Lung microvascular endothelial cell (primary cell): ENCODE measurements at regions not wholly inside any gene's neighbourhood (a gene's known extent, or its start where the extent isn't known, plus 50 kb on each side); places are given as distances from the start of the nearest gene placed in this dataset.
"Not testable (repeated sequence)": the region's sequence is repeated elsewhere in the genome, so short reads cannot be mapped to it uniquely, and the experiment has no call there.

Experiments
- DNase-seq, 2 donors: peaks; one replicate each; pipeline versions ENCODE4 v3.0.0 to v3.0.0-alpha.2; 2010; ENCODE audit warnings: low read depth in 2 of 2

DNA sequence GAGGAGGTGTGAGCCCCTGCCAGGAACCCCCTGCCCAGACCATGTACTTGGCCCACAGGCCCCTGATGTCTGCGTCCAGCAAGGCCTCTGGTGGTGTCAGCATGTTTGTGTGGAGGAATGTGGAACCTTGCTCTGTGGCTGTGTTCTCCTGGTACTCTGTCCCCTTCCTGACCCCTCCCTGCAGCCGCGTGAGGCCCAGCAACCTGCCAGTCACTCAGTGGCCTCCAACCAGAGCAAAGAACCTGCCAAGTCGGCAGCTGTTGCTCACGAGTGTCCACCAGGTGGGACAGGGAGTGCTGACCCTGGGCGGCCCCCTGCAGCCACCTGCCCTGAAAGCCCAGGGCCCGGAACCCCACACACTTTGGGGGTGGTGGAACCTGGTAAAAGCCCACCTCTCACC, 65.6 kb upstream of the COBL start:
- not testable (repeated sequence) for DNase-seq

- no peak for DNase-seq
Observed at GRCh38 chr7:51376420-51377092, 59.9 kb upstream of the COBL start.

- no peak for DNase-seq
Observed at GRCh38 chr7:51374936-51375335, 58.3 kb upstream of the COBL start.

- DNase-seq = not testable (repeated sequence)
Observed at GRCh38 chr7:51373607-51374006, 57.0 kb upstream of the COBL start.

- DNase-seq = peak; percentile 16 to 19
Observed at GRCh38 chr7:51369746-51370145, 53.1 kb upstream of the COBL start.

GRCh38 chr7:51369228-51369627, 52.6 kb upstream of the COBL start:
- not testable (repeated sequence) for DNase-seq

DNA sequence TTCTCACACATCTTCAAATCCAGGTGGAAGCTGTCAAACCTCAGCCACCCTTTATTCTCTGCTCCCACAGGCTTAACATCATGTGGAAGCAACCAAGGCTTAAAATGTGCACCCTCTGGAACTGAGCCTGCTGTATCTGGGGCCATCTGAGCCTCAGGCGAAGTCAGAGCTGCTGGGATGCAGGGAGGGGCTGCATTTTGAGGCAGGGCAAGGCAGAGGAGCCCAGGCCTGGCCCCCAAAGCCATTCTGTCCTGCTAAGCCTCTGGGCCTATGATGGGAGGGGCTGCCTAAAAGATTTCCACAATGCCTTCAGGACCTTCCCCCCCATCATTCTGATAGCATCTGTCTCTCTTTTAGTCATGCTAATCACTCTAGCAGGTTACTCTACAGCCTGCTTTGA, 51.7 kb upstream of the COBL start:
- no peak for DNase-seq

DNA sequence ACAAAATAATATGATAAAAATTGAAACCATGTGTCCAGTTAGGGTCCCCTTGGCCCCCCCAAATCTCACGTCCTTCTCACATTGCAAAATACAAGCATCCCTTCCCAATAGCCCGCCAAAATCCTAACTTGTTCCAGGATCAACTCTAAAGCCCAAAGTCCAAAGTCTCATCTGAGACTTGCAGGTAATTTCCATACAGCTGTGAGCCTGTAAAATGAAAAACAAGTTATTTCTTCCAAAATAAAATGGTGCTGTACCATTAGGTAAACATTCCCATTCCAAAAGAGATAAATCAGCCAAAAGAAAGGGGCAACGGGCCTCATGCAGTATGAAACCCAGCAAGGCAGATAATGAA, 51.0 kb upstream of the COBL start:
- no peak for DNase-seq

DNA sequence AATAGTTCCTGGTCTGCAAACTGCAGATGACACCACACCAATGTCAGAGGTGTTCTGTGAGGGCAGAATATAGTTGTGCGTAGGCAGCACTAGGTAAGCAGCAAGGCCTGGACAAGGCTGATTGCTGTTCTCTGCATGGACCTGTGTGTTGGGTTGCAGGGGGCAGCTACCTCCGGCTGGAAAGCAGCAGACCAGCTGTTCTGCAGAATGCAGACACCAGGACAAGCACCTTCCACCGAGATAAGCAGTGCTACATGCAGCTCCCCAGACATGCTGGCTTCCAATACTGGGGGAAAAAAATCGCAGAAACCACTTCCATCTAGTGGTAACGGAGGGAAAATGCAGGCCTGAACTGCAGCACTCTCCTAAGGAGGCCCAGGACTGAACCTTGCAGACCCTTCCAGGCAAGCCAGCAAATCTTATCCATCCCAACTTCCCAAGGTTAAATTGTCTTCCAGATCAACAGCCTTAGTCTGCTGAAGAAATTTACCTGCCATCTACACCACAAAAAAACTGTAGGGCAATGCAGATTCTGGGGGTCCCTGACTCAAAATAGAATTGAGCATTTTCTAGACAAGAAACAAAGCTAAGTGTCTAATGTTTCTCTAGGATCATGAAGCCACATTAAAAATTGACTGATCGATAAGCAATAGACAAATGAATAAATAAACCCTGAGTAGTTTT, 50.5 kb upstream of the COBL start:
- peak; percentile 46 to 59 for DNase-seq
